Keratinocyte (primary cell): ENCODE measurements at regions not wholly inside any gene's neighbourhood (a gene's known extent, or its start where the extent isn't known, plus 50 kb on each side); places are given as distances from the start of the nearest gene placed in this dataset.

ENCODE experiments used
- EZH2 ChIP-seq: IDR thresholded peaks from one replicate; pipeline ENCODE4 v1.6.1; 2012; ENCODE audit warnings: inconsistent platforms, mild to moderate bottlenecking, low read length, moderate library complexity
- TF ChIP-seq, protein P1 (sequence below), 3 experiments: IDR thresholded peaks in 1 of 3; conservative IDR thresholded peaks in 1 of 3; optimal IDR thresholded peaks in 1 of 3; 2 replicates in 2 of 3; 3 replicates in 1 of 3; pipeline versions ENCODE3 to v1.5.1; 2011; ENCODE audit warnings: low read length in 3 of 3, mild to moderate bottlenecking in 3 of 3, moderate library complexity in 2 of 3, control low read depth in 1 of 3, inconsistent platforms in 1 of 3; ENCODE audit not compliant: insufficient read depth in 2 of 3; ENCODE audit errors: extremely low read depth in 1 of 3

- TF ChIP-seq, protein P1, sequence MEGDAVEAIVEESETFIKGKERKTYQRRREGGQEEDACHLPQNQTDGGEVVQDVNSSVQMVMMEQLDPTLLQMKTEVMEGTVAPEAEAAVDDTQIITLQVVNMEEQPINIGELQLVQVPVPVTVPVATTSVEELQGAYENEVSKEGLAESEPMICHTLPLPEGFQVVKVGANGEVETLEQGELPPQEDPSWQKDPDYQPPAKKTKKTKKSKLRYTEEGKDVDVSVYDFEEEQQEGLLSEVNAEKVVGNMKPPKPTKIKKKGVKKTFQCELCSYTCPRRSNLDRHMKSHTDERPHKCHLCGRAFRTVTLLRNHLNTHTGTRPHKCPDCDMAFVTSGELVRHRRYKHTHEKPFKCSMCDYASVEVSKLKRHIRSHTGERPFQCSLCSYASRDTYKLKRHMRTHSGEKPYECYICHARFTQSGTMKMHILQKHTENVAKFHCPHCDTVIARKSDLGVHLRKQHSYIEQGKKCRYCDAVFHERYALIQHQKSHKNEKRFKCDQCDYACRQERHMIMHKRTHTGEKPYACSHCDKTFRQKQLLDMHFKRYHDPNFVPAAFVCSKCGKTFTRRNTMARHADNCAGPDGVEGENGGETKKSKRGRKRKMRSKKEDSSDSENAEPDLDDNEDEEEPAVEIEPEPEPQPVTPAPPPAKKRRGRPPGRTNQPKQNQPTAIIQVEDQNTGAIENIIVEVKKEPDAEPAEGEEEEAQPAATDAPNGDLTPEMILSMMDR (optimal IDR thresholded peaks at IDR 0.05 in 1 of 3, IDR thresholded peaks at IDR 0.05 in 1 of 3, conservative IDR thresholded peaks at IDR 0.05 in 1 of 3; ENCODE audit: extremely low read depth in 1 of 3, insufficient read depth in 2 of 3, low read length in 3 of 3): no peak
- TF ChIP-seq EZH2: no peak
Measured at GRCh38 chr9:99336531-99336930, 114.4 kb downstream of the SEC61B start.
